ENCODE measurements at regions not wholly inside any gene's neighbourhood (a gene's known extent, or its start where the extent isn't known, plus 50 kb on each side); places are given as distances from the start of the nearest gene placed in this dataset.

- H3K27me3 ChIP-seq, result no peaks in the 10 kb centered on the region
- no peaks in the 10 kb centered on the region for H3K9me3 ChIP-seq
- no peak for TF ChIP-seq POLR2A (IDR thresholded peaks at IDR 0.05)
- TF ChIP-seq, protein P1, sequence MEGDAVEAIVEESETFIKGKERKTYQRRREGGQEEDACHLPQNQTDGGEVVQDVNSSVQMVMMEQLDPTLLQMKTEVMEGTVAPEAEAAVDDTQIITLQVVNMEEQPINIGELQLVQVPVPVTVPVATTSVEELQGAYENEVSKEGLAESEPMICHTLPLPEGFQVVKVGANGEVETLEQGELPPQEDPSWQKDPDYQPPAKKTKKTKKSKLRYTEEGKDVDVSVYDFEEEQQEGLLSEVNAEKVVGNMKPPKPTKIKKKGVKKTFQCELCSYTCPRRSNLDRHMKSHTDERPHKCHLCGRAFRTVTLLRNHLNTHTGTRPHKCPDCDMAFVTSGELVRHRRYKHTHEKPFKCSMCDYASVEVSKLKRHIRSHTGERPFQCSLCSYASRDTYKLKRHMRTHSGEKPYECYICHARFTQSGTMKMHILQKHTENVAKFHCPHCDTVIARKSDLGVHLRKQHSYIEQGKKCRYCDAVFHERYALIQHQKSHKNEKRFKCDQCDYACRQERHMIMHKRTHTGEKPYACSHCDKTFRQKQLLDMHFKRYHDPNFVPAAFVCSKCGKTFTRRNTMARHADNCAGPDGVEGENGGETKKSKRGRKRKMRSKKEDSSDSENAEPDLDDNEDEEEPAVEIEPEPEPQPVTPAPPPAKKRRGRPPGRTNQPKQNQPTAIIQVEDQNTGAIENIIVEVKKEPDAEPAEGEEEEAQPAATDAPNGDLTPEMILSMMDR (IDR thresholded peaks at IDR 0.05 in 4 of 5, conservative IDR thresholded peaks at IDR 0.05 in 1 of 5), result no peak
- DNase-seq, result no peak
- no peaks in the 10 kb centered on the region for H3K4me1 ChIP-seq
- H3K27ac ChIP-seq, result peak overlapping the region in 1 of 4 donors; percentile 13
- intact Hi-C loops (cut with DNase I; ENCODE audit: low total_unique reads) (no loop called here), in situ Hi-C loops (cut with MboI; ENCODE audit: low sequenced_read_pairs in 4 of 4) (no loop called here)
- H3K4me3 ChIP-seq, result no peak overlapping the region
- no peaks in the 10 kb centered on the region for H3K36me3 ChIP-seq
- no peak for ATAC-seq
These were observed 907.0 kb downstream of the EPHA4 start for GRCh38 chr2:220665108-220665471.

DNA sequence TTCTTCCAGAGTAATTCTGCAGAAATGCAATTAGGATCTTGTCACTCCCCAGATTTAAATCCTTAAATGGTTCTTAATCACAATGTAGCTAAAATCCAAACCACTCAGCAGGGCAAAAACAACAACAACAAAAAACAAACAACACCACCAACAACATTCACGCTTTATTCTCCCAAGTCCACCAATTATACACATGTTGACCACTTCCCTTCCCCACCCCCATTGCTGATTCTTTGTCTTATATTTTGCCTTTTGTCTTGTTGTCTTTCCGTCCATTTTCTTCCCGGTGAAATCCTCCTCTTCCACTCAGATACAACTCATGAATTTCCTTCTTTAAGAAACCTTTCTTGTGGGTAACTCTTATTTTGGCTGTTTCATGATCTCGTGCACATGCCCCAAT is 902.8 kb downstream of the EPHA4 start:
- Histone ChIP-seq H3K27ac (no peak overlapping the region), H3K4me1 (no peaks in the 10 kb centered on the region), H3K27me3 (no peaks in the 10 kb centered on the region), H3K9me3 (no peaks in the 10 kb centered on the region), H3K4me3 (no peak overlapping the region), H3K36me3 (no peaks in the 10 kb centered on the region)
- TF ChIP-seq POLR2A (IDR thresholded peaks at IDR 0.05), result no peak
- TF ChIP-seq, protein P1 (IDR thresholded peaks at IDR 0.05 in 4 of 5, conservative IDR thresholded peaks at IDR 0.05 in 1 of 5), result no peak
- intact Hi-C loops (cut with DNase I; ENCODE audit: low total_unique reads) (no loop called here), in situ Hi-C loops (cut with MboI; ENCODE audit: low sequenced_read_pairs in 4 of 4) (no loop called here)
- ATAC-seq, result no peak
- DNase-seq, result no peak

DNA sequence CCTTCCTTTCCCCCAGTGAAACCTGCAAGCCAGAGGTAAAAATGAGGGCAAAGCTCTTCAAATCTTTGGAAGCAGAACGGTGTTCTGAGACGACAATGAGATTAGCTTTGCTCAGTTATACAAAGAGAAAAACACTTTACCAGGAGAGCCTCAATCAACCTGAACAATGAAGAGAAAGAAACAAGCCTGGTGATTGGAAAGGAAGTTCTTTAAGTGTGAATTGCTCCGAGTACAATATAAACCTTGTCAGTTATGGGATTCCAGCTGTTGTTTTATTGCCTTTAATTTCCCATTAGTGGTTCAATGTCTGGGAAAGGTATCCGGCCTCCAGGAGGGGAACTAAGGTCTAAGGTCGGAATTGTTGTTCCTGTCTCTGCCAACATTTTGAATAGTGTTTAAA is 901.6 kb downstream of the EPHA4 start:
- Histone ChIP-seq H3K9me3 (no peaks in the 10 kb centered on the region), H3K27ac (no peak overlapping the region), H3K4me1 (no peaks in the 10 kb centered on the region), H3K4me3 (no peak overlapping the region), H3K36me3 (no peaks in the 10 kb centered on the region), H3K27me3 (no peaks in the 10 kb centered on the region)
- intact Hi-C loops (cut with DNase I; ENCODE audit: low total_unique reads), result no loop called here
- in situ Hi-C loops (cut with MboI; ENCODE audit: low sequenced_read_pairs in 4 of 4), result no loop called here
- TF ChIP-seq, protein P1 (IDR thresholded peaks at IDR 0.05 in 4 of 5, conservative IDR thresholded peaks at IDR 0.05 in 1 of 5), result no peak
- no peak for TF ChIP-seq POLR2A (IDR thresholded peaks at IDR 0.05)
- DNase-seq (no peak), ATAC-seq (no peak)

GRCh38 chr2:220673151-220673874 is 898.8 kb downstream of the EPHA4 start:
- H3K27ac ChIP-seq, result no peak overlapping the region
- no peak for DNase-seq
- no peak overlapping the region for H3K4me3 ChIP-seq
- no peak for ATAC-seq
- TF ChIP-seq, protein P1 (IDR thresholded peaks at IDR 0.05 in 4 of 5, conservative IDR thresholded peaks at IDR 0.05 in 1 of 5), result no peak
- no peak for TF ChIP-seq POLR2A (IDR thresholded peaks at IDR 0.05)
- H3K4me1 ChIP-seq, result no peaks in the 10 kb centered on the region
- intact Hi-C loops (cut with DNase I; ENCODE audit: low total_unique reads), result no loop called here
- in situ Hi-C loops (cut with MboI; ENCODE audit: low sequenced_read_pairs in 4 of 4), result no loop called here
- H3K27me3 ChIP-seq, result no peaks in the 10 kb centered on the region
- no peaks in the 10 kb centered on the region for H3K36me3 ChIP-seq
- no peaks in the 10 kb centered on the region for H3K9me3 ChIP-seq

- in situ Hi-C loops (cut with MboI; ENCODE audit: low sequenced_read_pairs in 4 of 4), result no loop called here
- ATAC-seq (no peak), DNase-seq (no peak)
- Histone ChIP-seq H3K4me3 (no peak overlapping the region), H3K4me1 (no peaks in the 10 kb centered on the region), H3K27me3 (no peaks in the 10 kb centered on the region), H3K27ac (no peak overlapping the region), H3K9me3 (no peaks in the 10 kb centered on the region), H3K36me3 (no peaks in the 10 kb centered on the region)
- TF ChIP-seq POLR2A (IDR thresholded peaks at IDR 0.05), result no peak
- intact Hi-C loops (cut with DNase I; ENCODE audit: low total_unique reads), result no loop called here
These were observed 898.1 kb downstream of the EPHA4 start for GRCh38 chr2:220674033-220674432.

Measured in gastrocnemius medialis (tissue), 4 donors.